Left forelimb (tissue), 1 donor: ENCODE measurements at regions not wholly inside any gene's neighbourhood (a gene's known extent, or its start where the extent isn't known, plus 50 kb on each side); places are given as distances from the start of the nearest gene placed in this dataset.
A peak's percentile ranks its signal among the peaks of the same experiment; 100 is the strongest.
"Not testable (repeated sequence)": the region's sequence is repeated elsewhere in the genome, so short reads cannot be mapped to it uniquely, and the experiment has no call there.

Source experiments
- DNase-seq: peaks from one replicate; pipeline ENCODE4 v3.0.0-alpha.2; 2018; ENCODE audit warnings: low spot score

GRCh38 chr2:43070676-43071502 is 155.5 kb downstream of the ZFP36L2 start:
- peak; percentile 65 for DNase-seq

- peak; percentile 63 for DNase-seq
These were observed 156.4 kb downstream of the ZFP36L2 start for GRCh38 chr2:43070030-43070429.

- peak; percentile 45 for DNase-seq
These were observed 157.5 kb downstream of the ZFP36L2 start for GRCh38 chr2:43068631-43069517.

- peak; percentile 63 for DNase-seq
These were observed 158.3 kb downstream of the ZFP36L2 start for GRCh38 chr2:43068041-43068533.

- DNase-seq: peak; percentile 55
These were observed 159.0 kb downstream of the ZFP36L2 start for GRCh38 chr2:43067254-43068040.

GRCh38 chr2:43066541-43067253 is 159.7 kb downstream of the ZFP36L2 start:
- DNase-seq: peak; percentile 59

- no peak for DNase-seq
These were observed 160.5 kb downstream of the ZFP36L2 start for GRCh38 chr2:43065871-43066270.

GRCh38 chr2:43065036-43065435 is 161.4 kb downstream of the ZFP36L2 start:
- DNase-seq: no peak

GRCh38 chr2:43063096-43063495 is 163.3 kb downstream of the ZFP36L2 start:
- not testable (repeated sequence) for DNase-seq

- DNase-seq: no peak
These were observed 164.3 kb downstream of the ZFP36L2 start for GRCh38 chr2:43062058-43062457.

GRCh38 chr2:43060390-43061016 is 165.9 kb downstream of the ZFP36L2 start:
- DNase-seq: no peak

- DNase-seq: no peak
These were observed 167.1 kb downstream of the ZFP36L2 start for GRCh38 chr2:43059183-43059897.

GRCh38 chr2:43058726-43059110 is 167.7 kb downstream of the ZFP36L2 start:
- DNase-seq: no peak

- DNase-seq: no peak
These were observed 168.4 kb downstream of the ZFP36L2 start for GRCh38 chr2:43057742-43058725.

- no peak for DNase-seq
These were observed 169.2 kb downstream of the ZFP36L2 start for GRCh38 chr2:43057026-43057741.

- DNase-seq: no peak
These were observed 170.4 kb downstream of the ZFP36L2 start for GRCh38 chr2:43055985-43056384.

GRCh38 chr2:43055086-43055912 is 171.1 kb downstream of the ZFP36L2 start:
- DNase-seq: no peak
